SK-MEL-5 (cell line): ENCODE measurements at regions not wholly inside any gene's neighbourhood (a gene's known extent, or its start where the extent isn't known, plus 50 kb on each side); places are given as distances from the start of the nearest gene placed in this dataset.
"Not testable (repeated sequence)": the region's sequence is repeated elsewhere in the genome, so short reads cannot be mapped to it uniquely, and the experiment has no call there.

Source experiments
- DNase-seq: peaks from one replicate; pipeline ENCODE4 v3.0.0-alpha.2; 2016; ENCODE audit warnings: low read depth, low spot score
- in situ Hi-C: cut with HindIII; loops from 2 replicates; pipeline ENCODE4 v1.10.0; 2016; ENCODE audit warnings: low sequenced_read_pairs, high pct_unique_total_duplicates, low pct_unique_long_range_greater_than_20kb

GRCh38 chr16:25637236-25637635 is 54.5 kb upstream of the HS3ST4 start:
- in situ Hi-C loops: no loop called here
- DNase-seq: no peak

GRCh38 chr16:25636662-25637061 is 55.1 kb upstream of the HS3ST4 start:
- in situ Hi-C loops: no loop called here
- DNase-seq: no peak

- in situ Hi-C loops: no loop called here
- no peak for DNase-seq
These were observed 56.3 kb upstream of the HS3ST4 start for GRCh38 chr16:25635454-25635853.

GRCh38 chr16:25633549-25633948 is 58.2 kb upstream of the HS3ST4 start:
- DNase-seq: peak; percentile 32
- in situ Hi-C loops: no loop called here

DNA sequence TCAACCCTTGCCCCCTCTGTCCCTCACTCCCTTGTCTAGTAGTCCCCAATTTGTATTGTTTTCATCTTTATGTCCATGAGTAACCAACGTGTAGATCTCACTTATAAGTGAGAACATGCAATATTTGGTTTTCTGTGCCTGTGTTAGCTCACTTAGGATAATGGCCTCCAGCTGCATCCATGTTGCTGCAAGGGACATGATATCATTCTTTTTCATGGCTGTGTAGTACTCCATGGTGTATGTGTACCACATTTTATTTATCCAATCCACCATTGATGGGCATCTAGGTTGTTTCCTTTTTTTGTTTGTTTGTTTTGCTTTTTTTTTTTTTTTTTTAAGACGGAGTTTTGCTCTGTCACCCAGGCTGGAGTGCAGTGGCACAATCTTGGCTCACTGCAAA is 63.0 kb upstream of the HS3ST4 start:
- in situ Hi-C loops: no loop called here
- no peak for DNase-seq

- no peak for DNase-seq
- in situ Hi-C loops: no loop called here
These were observed 64.1 kb upstream of the HS3ST4 start for GRCh38 chr16:25627641-25628040.

- in situ Hi-C loops: no loop called here
- DNase-seq: no peak
These were observed 65.6 kb upstream of the HS3ST4 start for GRCh38 chr16:25626172-25626571.

- in situ Hi-C loops: no loop called here
- no peak for DNase-seq
These were observed 66.1 kb upstream of the HS3ST4 start for GRCh38 chr16:25625620-25626019.

- in situ Hi-C loops: no loop called here
These were observed 77.0 kb upstream of the HS3ST4 start for GRCh38 chr16:25614716-25615265.

DNA sequence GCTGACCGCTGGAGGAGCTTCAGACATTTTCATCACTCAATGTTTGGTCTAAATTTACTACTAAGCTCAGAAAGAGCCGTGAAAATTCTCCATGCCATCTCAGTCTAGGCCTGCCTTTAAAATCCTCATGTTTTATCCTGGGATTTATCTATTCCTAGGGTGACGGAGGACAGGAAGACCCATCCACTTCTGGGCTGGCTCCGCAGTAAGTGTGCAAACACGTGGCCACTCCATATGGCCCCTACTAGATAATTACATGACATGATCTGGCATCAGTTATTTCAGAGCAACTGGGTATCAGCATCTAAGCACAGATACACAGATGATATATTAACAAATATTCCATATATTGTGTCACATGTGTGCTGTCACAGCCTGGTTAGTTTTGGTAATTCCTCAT is 77.8 kb upstream of the HS3ST4 start:
- no peak for DNase-seq
- in situ Hi-C loops: no loop called here

More at GRCh38 chr16:25614716-25615265, 77.0 kb upstream of the HS3ST4 start:
- DNase-seq: no peak

GRCh38 chr16:25608002-25608401 is 83.8 kb upstream of the HS3ST4 start:
- in situ Hi-C loops: no loop called here
- no peak for DNase-seq

- in situ Hi-C loops: no loop called here
- no peak for DNase-seq
These were observed 85.7 kb upstream of the HS3ST4 start for GRCh38 chr16:25606069-25606468.

- in situ Hi-C loops: no loop called here
- no peak for DNase-seq
These were observed 86.4 kb upstream of the HS3ST4 start for GRCh38 chr16:25605381-25605780.

GRCh38 chr16:25601306-25601705 is 90.5 kb upstream of the HS3ST4 start:
- in situ Hi-C loops, DNase-seq: not testable (repeated sequence)

GRCh38 chr16:25596194-25596593 is 95.6 kb upstream of the HS3ST4 start:
- in situ Hi-C loops: no loop called here
- DNase-seq: no peak

GRCh38 chr16:25593260-25593659 is 98.5 kb upstream of the HS3ST4 start:
- no peak for DNase-seq
- in situ Hi-C loops: no loop called here

GRCh38 chr16:25587783-25588182 is 104.0 kb upstream of the HS3ST4 start:
- DNase-seq: no peak
- in situ Hi-C loops: no loop called here

- in situ Hi-C loops: no loop called here
These were observed 104.9 kb upstream of the HS3ST4 start for GRCh38 chr16:25586826-25587225.

GRCh38 chr16:25585526-25585925 is 106.2 kb upstream of the HS3ST4 start:
- DNase-seq: no peak
- in situ Hi-C loops: no loop called here

More at GRCh38 chr16:25586826-25587225, 104.9 kb upstream of the HS3ST4 start:
- no peak for DNase-seq

- in situ Hi-C loops: no loop called here
- peak; percentile 19 for DNase-seq
These were observed 111.7 kb upstream of the HS3ST4 start for GRCh38 chr16:25580041-25580440.
